Activated CD8-positive, alpha-beta T cell treated with anti-CD3 and anti-CD28 coated beads for 36 hours (primary cell): ENCODE measurements at regions not wholly inside any gene's neighbourhood (a gene's known extent, or its start where the extent isn't known, plus 50 kb on each side); places are given as distances from the start of the nearest gene placed in this dataset.

ENCODE experiments used
- ATAC-seq: fragments of 200-7000 bp; cut with Tn5 transposase; one replicate; pipeline ENCODE4 v1.10.0; 2021; ENCODE audit warnings: mild to moderate bottlenecking, moderate library complexity
- CTCF ChIA-PET: fragments of 350-600 bp; sonication (Branson Sonifier 250); formaldehyde crosslinking; loops from one replicate; lab custom pipeline; 2021; ENCODE audit warnings: antibody characterized with exemption; lab: Charles Lee
- POLR2A ChIA-PET: fragments of 350-600 bp; sonication (Branson Sonifier 250); formaldehyde crosslinking; loops from one replicate; lab custom pipeline; 2021; ENCODE audit warnings: antibody characterized with exemption; lab: Charles Lee
- DNase-seq: peaks from one replicate; pipeline ENCODE4 v3.0.0-alpha.2; 2020
- H3K27ac Mint-ChIP-seq: one replicate; pipeline ENCODE4 v1.8.0; 2021; ENCODE audit warnings: mild to moderate bottlenecking, mixed read lengths
- H3K27me3 Mint-ChIP-seq: one replicate; pipeline ENCODE4 v1.8.0; 2021; ENCODE audit warnings: mixed read lengths
- H3K36me3 Mint-ChIP-seq: one replicate; pipeline ENCODE4 v1.8.0; 2021; ENCODE audit warnings: low read depth, mixed read lengths
- H3K4me1 Mint-ChIP-seq: one replicate; pipeline ENCODE4 v1.8.0; 2021; ENCODE audit warnings: low read depth, mixed read lengths
- H3K4me3 Mint-ChIP-seq: one replicate; pipeline ENCODE4 v1.8.0; 2021; ENCODE audit warnings: mild to moderate bottlenecking, moderate library complexity, mixed read lengths
- H3K9me3 Mint-ChIP-seq: one replicate; pipeline ENCODE4 v1.8.0; 2021; ENCODE audit warnings: mixed read lengths
- intact Hi-C: fragments of 100-400 bp; cut with micrococcal nuclease; formaldehyde crosslinking; loops from one replicate; pipeline ENCODE4 v1.10.0; 2022
- TF ChIP-seq, protein P1 (sequence below): fragments of 200-600 bp; IDR thresholded peaks from one replicate; pipeline ENCODE4 v1.8.0; 2022; ENCODE audit warnings: antibody characterized with exemption, mild to moderate bottlenecking

DNA sequence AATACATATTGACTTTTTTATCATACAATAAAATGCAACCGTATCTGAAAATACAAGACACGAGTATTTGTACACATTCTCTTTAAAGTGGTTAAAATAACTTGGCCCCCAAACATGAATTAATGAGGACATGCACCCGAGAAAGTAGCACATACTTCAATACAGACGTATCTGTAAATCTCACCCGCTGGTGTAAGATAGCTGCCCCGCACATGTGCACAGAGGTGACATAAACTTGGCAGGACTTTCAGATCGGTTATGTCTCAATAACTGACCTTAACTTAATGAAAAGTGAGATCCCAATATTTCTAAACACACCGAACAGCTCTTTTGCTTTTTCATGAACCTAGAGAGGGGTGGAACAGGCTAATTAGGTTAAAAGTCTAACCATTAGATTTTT, 91.5 kb upstream of the RPS6KA2 start:
- ChIA-PET POLR2A (no interaction called here), CTCF (no interaction called here)
- TF ChIP-seq, protein P1, sequence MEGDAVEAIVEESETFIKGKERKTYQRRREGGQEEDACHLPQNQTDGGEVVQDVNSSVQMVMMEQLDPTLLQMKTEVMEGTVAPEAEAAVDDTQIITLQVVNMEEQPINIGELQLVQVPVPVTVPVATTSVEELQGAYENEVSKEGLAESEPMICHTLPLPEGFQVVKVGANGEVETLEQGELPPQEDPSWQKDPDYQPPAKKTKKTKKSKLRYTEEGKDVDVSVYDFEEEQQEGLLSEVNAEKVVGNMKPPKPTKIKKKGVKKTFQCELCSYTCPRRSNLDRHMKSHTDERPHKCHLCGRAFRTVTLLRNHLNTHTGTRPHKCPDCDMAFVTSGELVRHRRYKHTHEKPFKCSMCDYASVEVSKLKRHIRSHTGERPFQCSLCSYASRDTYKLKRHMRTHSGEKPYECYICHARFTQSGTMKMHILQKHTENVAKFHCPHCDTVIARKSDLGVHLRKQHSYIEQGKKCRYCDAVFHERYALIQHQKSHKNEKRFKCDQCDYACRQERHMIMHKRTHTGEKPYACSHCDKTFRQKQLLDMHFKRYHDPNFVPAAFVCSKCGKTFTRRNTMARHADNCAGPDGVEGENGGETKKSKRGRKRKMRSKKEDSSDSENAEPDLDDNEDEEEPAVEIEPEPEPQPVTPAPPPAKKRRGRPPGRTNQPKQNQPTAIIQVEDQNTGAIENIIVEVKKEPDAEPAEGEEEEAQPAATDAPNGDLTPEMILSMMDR, result no peak
- no peak overlapping the region for H3K27ac Mint-ChIP-seq
- intact Hi-C loops, result no loop called here
- no peaks in the 10 kb centered on the region for H3K36me3 Mint-ChIP-seq
- H3K9me3 Mint-ChIP-seq, result no peaks in the 10 kb centered on the region
- no peaks in the 10 kb centered on the region for H3K4me1 Mint-ChIP-seq
- ATAC-seq (no peak), DNase-seq (no peak)
- H3K4me3 Mint-ChIP-seq, result no peak overlapping the region
- no peaks in the 10 kb centered on the region for H3K27me3 Mint-ChIP-seq

DNA sequence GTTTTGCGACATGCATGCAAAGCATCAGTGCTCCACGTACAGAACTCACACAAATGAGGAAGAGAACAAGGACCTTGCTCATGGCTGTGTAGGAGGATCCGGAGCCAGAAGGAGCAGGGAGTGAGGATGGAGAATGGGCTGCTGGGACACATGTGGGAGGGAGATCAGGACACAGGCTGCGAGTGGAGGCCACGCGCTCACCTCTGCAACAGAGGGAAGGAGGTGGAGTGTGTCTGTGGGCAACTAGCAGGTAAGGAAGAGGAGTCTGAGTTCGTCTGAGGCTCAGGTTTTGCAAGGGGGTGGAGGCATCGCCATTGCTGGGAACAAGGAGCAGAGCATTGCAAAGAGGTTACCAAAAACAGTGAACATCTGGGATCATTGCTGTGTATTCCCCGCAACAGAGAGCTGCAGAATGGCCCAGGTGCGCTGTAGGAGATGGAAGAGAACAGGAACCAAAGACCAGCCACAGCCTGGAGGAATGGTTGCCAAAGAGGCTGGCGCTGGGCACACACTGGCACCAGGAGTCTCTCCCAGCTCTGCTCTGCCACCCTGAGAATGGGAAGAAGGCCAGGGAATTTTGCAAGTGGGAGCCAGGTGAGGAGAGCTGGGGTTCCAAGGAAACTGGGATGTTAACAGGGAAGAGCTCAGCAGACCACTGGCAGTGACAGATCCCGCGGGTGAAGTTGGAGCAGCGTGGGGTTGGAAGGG, 90.0 kb upstream of the RPS6KA2 start:
- ATAC-seq (no peak), DNase-seq (no peak)
- no peaks in the 10 kb centered on the region for H3K27me3 Mint-ChIP-seq
- H3K9me3 Mint-ChIP-seq, result no peaks in the 10 kb centered on the region
- no peaks in the 10 kb centered on the region for H3K4me1 Mint-ChIP-seq
- H3K27ac Mint-ChIP-seq, result no peak overlapping the region
- intact Hi-C loops, result no loop called here
- H3K4me3 Mint-ChIP-seq, result no peak overlapping the region
- no peaks in the 10 kb centered on the region for H3K36me3 Mint-ChIP-seq
- CTCF ChIA-PET, result no interaction called here
- TF ChIP-seq, protein P1, result no peak
- POLR2A ChIA-PET, result no interaction called here

DNA sequence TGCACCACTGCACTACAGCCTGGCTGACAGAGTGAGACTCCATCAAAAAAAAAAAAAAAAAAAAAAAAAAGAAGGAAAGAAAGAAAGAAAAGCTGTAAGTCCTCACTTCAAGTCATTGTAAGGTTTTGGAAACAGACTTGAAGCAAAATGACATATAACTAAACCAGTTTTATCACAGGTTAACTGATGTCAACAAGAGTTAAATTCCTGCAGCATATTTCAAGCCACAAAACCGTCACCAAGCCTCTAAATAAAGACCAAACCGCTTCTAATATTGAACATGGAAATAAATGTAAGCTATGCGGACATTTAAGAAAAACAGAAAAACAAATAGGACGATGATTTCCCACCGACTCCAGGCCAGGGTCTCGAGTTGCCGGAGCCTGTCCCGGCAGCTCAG, 88.9 kb upstream of the RPS6KA2 start:
- ATAC-seq (no peak), DNase-seq (no peak)
- Mint-ChIP-seq H3K4me1 (no peaks in the 10 kb centered on the region), H3K36me3 (no peaks in the 10 kb centered on the region), H3K27ac (no peak overlapping the region), H3K9me3 (peaks cover 4% of the 10 kb centered on the region), H3K27me3 (no peaks in the 10 kb centered on the region), H3K4me3 (no peak overlapping the region)
- TF ChIP-seq, protein P1, result no peak
- ChIA-PET POLR2A (no interaction called here), CTCF (no interaction called here)
- intact Hi-C loops, result no loop called here

DNA sequence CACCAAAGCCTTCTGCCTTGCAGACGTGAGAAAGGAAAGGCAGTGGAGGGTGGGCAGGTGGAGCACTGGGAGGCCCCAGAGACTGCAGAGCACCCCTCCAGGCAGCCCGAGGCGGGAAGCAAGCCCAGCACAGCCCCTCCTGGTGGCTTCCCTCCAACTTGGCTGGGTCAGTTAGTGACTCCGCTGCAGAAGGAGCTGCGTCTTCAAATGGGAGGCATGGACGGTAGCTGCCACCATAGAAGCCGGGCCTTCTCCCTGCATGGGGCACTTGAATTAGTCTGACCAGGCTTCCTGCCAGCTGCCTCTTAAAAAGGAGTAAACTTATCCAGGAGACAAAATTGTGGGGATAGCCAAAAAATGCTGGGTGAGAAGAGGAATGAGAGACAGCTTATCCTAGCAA, 88.0 kb upstream of the RPS6KA2 start:
- intact Hi-C loops, result no loop called here
- no peaks in the 10 kb centered on the region for H3K36me3 Mint-ChIP-seq
- CTCF ChIA-PET, result no interaction called here
- no peaks in the 10 kb centered on the region for H3K4me1 Mint-ChIP-seq
- no peaks in the 10 kb centered on the region for H3K27me3 Mint-ChIP-seq
- peaks cover 4% of the 10 kb centered on the region for H3K9me3 Mint-ChIP-seq
- no peak for DNase-seq
- POLR2A ChIA-PET, result no interaction called here
- no peak for ATAC-seq
- TF ChIP-seq, protein P1, result no peak
- H3K27ac Mint-ChIP-seq, result no peak overlapping the region
- H3K4me3 Mint-ChIP-seq, result no peak overlapping the region

DNA sequence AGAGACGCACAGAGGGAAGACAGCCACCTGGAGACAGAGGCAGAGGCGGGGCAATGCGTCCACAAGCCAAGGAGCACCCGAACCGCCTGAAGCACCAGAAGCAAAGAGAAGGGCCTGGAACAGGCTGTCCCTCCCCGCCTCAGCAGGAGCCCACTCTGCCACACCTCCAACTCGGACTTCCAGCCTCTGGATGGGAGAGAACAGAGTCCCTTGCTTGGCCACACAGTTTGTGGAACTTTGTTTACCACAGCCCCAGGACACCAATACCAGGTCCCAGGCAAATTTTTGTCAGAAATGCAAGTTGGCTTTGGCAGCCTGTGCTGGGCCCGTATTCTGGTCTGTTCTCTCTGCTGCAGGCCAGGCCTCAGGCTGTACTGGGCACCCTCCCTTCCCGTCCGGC, 87.5 kb upstream of the RPS6KA2 start:
- Mint-ChIP-seq H3K9me3 (peaks cover 4% of the 10 kb centered on the region), H3K27ac (no peak overlapping the region), H3K36me3 (no peaks in the 10 kb centered on the region), H3K4me1 (no peaks in the 10 kb centered on the region), H3K4me3 (no peak overlapping the region), H3K27me3 (no peaks in the 10 kb centered on the region)
- TF ChIP-seq, protein P1, result no peak
- CTCF ChIA-PET, result no interaction called here
- DNase-seq (no peak), ATAC-seq (no peak)
- intact Hi-C loops, result no loop called here
- POLR2A ChIA-PET, result no interaction called here
